NCI-H69 (cell line): ENCODE measurements at regions not wholly inside any gene's neighbourhood (a gene's known extent, or its start where the extent isn't known, plus 50 kb on each side); places are given as distances from the start of the nearest gene placed in this dataset.

Experiments used
- DNase-seq: peaks from one replicate; lab custom pipeline; 2025; lab: John Stamatoyannopoulos, UW

DNA sequence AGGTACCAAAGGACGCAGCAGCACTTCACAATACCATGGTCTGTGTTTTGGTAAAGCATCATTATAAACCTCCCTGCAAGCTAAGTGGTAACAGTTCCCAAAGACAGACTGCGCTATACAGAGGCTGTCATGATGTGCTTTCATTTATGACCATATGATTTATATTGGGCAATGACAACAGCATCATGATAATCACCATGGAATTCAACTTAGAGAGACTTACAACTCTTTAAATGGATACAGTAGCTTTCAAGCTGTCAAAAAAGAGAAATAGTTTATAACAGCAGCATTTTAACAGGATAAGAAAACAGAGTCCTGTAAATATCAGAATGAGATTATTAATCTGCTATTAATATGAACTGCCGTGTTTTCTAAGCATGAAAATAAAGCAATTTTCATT is 341.7 kb downstream of the GPR37 start:
- DNase-seq = no peak

DNA sequence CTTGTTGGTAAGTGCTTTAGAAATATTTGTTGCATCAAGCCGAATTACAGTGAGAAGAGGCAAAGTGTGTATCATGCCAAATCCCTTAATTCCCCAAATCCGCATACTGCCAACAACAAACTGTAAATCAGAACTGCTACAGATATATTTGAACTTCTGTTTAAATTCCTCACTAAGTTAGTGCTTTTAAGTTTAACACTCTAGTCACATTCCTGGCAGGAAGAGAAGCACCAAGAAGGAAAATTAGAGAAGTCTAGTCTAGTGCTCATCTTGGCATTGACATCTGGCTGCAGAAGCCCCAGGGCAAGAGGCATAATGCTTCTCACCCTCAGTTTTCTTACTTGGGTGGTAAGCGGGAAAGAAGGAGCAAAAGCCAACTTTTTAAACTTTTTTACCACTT is 343.5 kb downstream of the GPR37 start:
- DNase-seq = no peak

DNA sequence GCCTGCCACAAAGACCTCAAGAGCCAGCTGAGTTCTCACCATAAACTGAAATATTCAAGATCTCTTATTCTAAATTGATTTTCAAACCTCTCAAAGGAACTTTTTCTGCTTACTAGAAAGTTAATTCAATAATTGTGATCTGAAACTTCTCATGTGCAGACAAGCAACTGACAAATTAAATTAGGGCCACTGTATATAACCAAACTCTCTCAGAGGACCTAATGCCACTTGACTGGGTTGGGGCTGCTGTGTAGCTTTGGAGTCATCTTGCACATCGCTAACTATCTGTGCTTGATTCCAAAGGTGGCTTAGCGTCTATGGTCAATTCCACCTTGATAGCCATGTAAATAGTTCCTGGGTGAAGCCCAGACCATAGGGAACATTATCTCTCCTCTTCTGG is 345.2 kb downstream of the GPR37 start:
- no peak for DNase-seq

DNA sequence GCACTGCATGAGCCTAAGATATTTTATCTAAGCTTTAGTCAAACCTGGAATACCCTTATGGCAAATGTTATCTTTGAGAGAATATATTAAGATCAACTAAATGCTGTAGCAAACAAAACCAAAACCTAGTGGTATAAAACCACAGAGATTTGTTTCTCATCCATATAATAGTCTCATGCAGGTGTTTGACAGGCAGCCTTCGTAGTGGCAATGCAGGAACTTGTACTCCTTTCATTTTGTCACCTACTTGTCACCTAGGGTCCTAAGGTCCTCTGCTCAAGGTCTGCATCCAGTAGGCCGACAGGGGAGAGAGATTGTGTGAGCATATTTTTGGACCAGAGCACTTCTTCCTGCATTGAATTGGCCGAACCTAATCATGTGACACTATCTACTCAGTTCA is 352.6 kb downstream of the GPR37 start:
- DNase-seq = no peak

DNA sequence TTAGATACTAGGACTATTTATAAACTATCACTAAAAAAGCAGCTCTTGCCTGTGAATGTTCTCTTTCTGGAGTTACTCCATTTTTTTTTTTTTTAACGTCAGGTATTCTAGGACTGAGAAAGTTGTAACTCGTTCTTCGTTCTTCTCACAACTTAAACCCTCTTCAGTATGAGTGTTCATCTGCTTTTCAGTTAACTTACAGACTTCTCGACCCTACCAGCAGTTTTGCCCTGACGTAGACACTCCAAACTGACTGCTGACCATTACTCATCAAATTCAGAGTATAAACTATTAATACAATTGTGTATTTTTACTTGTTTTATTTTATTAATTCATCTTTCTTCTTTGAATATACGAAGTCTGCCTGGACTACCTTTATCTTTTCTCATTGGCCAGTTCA is 353.1 kb downstream of the GPR37 start:
- no peak for DNase-seq

DNA sequence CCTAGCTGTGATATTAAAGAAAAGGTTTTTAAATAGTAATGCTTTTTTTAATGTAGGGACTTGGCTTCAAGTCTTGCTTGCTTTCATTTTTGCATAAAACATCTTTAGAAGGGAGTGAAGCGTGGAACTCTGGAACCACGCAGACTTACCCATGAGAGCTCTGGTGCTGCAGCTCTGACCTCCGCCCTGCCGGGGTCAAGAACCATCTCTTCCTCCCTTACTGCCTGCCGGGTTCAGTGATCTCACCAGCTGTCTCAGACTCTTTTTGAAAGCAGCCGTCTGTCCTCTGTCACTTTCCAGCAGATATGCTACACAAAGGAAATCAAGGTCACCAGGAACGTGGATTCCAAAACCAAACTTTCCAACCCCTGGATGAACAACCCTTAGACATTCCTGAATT is 353.8 kb downstream of the GPR37 start:
- no peak for DNase-seq

DNA sequence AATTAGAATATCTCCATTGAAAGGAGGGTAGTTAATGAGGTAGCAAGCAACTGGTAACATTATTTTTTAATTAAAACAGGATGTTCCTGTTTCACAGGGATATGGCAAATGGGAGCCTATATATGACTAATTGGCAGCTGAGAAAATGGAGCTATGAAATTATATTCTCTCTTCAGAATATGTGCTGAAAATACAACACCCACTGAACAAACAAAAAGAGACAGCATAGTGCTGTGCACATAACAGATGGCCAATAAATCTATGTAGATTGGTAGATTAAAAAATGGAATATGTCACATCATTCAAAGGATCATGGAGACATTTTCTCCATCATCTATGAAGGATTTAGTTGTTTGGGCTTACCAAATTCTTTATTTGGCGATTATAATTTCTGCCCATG is 362.0 kb downstream of the GPR37 start:
- DNase-seq = peak; percentile 84

DNA sequence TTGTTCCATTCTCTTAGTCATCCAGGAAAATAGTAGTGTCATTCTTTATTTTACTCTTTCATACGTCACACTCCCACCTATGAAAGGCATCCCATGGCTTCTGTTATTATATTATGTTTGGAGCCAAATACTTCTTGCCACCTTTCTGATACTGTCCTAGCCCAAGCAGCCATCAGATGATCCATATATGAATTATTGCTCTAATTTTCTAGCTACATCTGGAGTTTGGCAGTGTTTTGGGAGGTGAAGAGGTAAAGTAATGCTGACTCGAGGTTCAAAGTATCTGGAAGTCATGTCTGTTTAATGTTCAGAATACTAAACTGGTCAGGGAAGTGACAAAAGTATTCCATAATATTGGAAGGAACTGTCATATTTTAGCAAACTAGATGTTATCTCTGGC is 362.5 kb downstream of the GPR37 start:
- peak; percentile 49 for DNase-seq

DNA sequence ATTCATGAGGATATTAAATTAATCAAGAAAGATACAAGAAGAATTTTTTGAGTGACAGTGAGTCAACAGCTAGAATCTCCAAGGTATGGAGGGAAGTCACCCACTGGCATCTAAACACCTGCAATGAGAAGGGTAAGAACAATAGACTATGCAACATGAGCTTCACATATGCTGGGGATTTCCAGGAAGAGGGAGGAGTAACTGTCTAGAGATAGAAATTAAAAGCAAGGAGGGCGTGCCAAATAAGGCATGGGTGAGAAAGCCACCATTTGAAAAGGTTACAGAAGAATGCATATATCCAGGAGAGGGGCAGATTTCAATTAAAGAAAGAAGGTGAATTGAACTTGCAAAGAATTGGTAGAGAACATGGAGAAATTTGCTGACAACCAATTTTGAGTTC is 365.7 kb downstream of the GPR37 start:
- DNase-seq = peak; percentile 84

DNA sequence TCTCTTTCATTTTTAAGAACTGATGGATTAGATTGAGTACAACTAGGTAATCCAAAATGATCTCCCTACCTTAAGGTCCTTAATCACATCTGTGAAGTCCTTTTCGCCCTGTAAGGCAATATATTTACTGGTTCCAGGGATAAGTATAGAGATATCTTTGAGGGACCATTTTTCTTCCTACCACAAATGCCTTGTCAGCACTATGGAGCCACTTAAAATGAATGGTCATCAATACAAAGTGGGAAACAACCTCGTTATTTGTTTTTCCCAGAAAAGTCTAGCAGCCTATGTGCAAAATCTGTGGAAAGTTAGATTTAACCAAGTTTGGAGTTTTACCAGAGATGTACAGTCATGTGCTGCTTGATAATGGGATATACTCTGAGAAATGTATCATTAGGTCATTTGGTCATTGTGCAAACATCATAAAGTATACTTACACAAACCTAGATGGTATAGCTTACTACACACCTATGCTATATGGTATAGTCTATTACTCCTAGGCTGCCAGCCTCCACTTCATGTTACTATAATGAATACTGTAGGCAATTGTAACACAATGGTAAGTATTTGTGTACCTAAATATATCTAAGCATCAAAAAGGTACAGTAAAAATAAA is 366.2 kb upstream of the TMEM229A start:
- no peak for DNase-seq

DNA sequence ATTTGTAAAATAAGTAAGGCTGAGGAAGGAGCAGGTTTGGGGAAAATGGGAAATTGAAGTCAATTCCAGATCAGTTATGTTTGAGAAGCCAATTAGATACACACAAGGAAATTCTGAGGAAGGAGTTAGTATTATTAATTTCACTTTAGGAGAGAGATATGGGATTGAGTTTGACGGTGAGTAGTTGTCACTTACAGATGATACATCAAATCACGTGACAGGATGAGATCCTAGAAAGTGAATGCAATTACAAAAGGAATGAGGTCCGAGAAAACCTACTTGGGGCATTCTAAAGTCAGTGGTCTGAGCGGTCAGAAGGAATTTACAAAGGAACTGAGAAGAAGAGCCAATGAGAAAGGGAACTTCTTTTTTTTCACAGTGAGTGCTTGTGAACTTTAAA is 364.3 kb upstream of the TMEM229A start:
- no peak for DNase-seq

DNA sequence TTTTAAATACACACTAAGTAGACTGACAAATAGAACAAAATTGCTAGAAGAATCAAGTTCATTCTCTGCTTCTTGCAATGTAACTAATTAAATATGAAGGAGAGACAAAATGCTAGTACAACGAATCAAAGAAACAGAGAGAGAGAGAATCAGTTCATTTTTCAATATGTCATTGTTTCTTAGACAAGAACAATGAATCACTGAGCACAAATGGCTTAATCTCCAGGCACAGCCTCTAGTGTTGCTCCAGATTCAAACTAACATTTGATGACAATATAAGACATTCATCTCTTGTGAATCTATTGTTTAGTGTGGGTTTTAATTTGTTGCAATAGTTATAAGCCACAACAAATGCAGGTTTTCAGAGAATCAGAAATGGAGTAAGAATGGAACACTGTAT is 357.4 kb upstream of the TMEM229A start:
- peak; percentile 11 for DNase-seq

DNA sequence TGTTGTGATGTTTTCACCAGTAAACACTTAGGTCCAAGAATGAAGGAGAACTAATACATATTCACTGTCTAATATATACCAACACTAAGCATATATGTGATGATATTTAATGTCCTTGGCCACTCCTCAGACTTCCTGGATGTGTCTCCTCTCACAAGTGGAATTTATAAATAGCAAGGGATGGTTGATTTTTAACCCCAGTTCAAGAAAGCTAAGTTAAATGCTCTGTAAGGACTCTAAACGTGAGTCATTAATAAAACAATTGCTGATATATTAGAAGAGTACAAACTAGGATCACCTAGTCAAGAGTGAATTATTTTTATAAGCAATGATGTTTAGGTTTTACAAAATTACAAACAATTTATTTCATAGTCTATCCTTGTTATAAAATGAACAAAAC is 355.9 kb upstream of the TMEM229A start:
- no peak for DNase-seq

DNA sequence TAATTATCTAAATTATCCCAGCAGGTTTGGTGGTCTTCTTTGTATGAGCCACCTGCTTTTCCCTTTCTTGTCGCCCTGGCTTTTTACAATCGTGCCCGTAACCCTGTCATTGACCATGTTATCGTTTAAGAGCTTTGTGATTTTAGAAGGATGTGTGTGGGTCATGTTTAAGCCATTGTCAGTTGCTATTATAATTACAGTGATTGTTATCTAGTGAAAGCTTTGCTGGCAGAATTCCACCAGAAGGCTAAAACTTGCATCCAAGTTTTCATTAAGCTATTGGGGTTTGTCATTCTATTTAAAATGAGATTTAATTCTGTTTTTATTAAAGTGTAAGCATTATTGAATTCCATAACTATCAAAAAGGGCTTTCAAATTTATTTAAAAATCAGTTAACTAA is 354.2 kb upstream of the TMEM229A start:
- DNase-seq = peak; percentile 78

DNA sequence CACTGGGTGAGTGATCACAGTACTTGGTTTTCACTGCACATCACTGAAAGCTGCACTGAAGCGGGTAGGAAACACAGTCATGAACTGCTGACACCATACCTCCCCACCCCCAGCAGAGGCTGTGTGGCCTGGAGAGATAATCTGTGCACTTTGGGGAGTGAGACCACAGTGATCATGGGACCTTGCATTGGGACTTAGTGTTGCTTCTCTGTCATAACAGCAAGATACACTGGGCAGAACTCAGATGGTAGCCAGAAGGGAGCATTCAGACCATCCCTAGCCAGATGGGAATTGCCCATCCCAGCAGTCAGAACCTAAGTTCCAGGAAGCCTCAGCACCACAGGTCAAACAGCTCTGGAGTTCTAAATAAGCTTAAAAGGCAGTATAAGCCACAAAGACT is 346.4 kb upstream of the TMEM229A start:
- no peak for DNase-seq

DNA sequence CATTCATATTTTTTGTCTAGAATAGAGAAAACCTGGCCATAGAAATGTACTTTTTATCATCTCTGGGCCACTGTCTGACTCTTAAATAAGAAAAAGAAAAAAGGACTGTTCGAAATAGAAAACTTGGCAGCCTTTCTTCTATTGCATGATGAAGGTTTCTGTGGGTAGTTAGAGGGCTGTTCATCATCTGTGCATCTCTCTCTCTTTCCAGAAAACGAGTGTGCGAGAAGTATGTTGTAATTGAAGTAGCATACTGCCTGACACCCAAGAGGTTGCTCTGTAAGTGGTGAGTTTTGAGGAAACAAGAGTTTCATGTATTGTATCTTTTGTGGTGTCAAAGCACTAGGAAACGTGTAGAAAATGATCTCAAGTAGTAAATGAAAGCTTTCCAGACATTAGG is 343.2 kb upstream of the TMEM229A start:
- DNase-seq = no peak

DNA sequence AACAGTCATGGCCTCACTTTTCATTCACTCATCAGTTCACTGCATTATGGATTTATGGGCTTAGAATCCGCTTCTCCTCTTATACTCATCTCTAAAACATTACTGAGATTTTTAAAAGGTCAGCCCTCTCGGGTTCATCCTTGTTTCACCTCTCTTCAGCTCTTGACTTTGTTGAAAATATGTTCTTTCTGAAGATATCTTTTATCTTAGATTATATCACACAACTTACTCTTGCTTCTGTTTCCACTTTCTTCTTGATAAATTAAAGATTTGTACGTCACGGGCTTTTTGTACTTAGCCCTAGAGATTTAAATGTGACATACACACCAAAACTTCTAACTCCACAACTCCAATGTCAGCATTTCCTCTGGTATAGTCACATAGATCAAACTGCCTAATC is 342.5 kb upstream of the TMEM229A start:
- no peak for DNase-seq

DNA sequence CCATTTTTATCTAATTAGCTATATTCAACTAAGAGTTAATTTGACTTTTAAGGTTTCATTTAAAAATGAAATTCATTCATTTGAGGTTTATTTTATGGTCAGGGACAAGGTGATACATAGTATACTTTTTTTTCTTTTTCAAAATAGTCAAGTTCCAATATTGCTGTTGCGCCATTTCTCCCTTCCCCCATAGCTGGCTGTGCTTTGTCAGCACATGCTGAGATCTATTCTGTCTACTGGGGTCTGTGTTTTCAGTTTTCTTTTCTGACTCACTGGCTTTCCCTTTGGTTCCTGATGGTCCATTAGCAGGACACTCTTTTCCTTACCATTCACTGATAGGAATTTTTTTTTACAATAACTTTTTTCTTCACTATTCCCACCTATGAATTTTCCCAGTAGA is 336.4 kb upstream of the TMEM229A start:
- DNase-seq = peak; percentile 15

DNA sequence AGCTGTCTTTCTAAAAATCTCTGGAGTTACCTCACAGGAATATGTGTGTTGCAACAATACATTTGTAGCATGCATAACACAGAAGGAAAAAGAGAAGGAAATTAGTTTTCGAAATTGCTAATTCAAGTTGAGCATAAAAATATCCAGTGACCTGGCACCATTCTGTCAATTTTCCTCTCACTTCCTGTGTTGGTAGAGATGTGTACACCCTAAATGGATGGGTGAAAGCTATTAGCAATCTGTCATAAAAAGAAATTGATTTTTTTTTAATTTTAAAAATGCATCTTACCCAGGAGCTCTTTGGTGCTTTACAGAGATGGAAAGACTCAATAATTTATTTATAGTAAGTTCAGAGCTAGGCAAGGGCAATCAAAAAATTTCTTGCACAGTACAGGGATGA is 333.3 kb upstream of the TMEM229A start:
- DNase-seq = no peak

DNA sequence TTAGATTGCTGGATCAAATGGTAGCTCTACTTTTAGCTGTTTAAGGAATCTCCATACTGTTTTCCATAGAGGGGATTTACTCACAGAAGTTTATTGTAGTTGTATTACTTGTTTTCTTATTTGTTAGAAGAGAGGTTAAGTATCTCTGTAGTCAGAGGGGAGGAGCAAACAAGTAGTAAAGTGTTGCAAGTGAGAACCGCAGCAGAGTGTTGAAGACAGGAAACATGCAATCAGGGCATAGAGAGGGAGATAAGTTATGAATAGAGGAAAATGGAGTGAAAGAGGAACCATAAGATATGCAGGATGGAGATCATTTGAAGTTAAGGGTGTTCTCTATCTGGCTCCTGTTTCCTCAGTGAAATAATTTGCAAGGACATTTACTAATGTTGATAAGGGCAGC is 331.4 kb upstream of the TMEM229A start:
- no peak for DNase-seq

DNA sequence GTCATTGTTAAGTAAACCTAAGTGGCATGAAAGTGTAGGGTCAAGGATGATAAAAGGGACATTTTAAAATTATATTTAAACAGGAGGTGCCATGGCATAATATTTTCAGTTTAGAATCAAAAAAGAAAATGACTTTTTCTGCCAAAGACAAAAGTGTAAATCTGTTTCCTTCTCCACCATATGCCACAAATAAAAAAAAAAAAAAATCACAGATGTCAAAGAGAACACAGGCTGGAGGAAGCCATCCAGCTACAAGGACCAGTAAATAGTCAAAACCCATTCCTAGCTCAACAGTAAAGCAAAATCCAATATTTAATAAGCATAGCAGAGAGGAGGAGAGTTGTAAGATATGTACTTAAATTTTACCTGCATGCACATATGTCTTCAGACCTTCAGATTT is 321.3 kb upstream of the TMEM229A start:
- DNase-seq = no peak

DNA sequence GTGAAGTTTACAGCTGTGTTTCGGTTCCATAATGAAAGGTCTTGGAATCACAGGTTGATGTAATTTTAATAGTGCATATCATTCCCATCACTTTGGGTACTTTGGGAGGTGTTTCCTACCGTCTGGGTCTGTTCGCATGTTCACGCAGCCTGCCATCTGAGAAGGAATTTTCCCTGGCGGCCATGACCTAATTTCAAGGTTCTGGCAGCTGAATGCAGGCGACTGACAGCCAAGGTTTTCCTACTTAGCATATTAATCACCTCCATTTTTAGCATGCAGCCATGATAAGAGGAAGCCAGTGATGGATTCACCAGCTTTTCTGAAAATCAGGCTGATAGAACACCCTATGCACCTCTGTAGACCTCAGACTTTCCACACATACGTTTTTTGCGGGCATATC is 319.1 kb upstream of the TMEM229A start:
- no peak for DNase-seq

DNA sequence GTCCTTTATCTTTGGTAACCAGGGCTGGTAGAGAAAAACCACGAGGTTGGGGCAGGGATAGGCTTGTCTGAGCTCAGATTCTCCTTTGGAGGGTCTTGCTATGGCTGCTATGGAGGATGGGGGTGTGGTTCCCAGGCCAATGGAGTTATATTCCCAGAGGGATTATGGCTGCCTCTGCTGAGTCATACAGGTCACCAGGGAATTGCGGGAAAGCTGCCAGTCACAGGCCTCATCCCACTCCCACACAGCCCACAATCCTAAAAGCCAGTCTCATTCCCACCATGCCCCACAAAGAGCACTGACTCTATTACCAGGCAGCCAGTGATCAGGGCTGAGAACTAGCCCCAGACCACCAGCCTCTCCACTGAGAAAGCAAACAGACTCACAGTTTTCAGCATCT is 316.6 kb upstream of the TMEM229A start:
- no peak for DNase-seq

DNA sequence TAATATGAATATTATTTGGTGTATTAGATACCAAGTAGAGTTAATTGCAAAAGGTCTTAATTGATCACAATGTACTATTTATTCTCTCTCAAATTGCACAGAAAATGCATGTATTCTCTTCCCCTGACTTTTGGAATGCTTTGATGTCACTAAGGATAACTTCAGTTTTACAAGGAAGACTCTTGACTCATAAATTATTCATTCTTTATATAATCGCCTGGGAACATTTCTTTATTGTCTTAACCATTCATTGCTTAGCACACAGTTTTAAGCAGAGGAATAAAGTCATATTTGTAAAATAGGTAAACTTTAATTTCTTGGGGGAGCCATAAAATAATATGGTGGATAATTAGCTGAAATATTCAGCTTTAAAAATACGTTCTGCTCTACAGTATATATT is 306.0 kb upstream of the TMEM229A start:
- DNase-seq = no peak
